Heart left ventricle (tissue), 16 donors: ENCODE measurements at regions not wholly inside any gene's neighbourhood (a gene's known extent, or its start where the extent isn't known, plus 50 kb on each side); places are given as distances from the start of the nearest gene placed in this dataset.
A peak's percentile ranks its signal among the peaks of the same experiment; 100 is the strongest.
"Not testable (repeated sequence)": the region's sequence is repeated elsewhere in the genome, so short reads cannot be mapped to it uniquely, and the experiment has no call there.

ENCODE experiments used
- ATAC-seq, 4 donors: fragments of 200-7000 bp; cut with Tn5 transposase; one replicate each; pipeline ENCODE4 v1.9.1; 2020 to 2022; ENCODE audit warnings: moderate library complexity in 4 of 4, mild to moderate bottlenecking in 3 of 4, moderate number of reproducible peaks in 1 of 4
- DNase-seq, 5 donors: peaks; one replicate each; pipeline ENCODE4 v3.0.0-alpha.2; 2020
- H3K27ac ChIP-seq, 12 donors: fragments of 200-600 bp; sonication (generic) in 4 of 12; one replicate each; pipeline versions ENCODE4 v1.5.0 to v1.8.0; 2016 to 2022; ENCODE audit warnings: mild to moderate bottlenecking in 2 of 12
- H3K27me3 ChIP-seq, 9 donors: fragments of 200-600 bp; sonication (generic) in 2 of 9; one replicate each; pipeline versions ENCODE4 v1.5.1 to v1.8.0; 2016 to 2022; ENCODE audit warnings: mild to moderate bottlenecking in 3 of 9
- H3K36me3 ChIP-seq, 9 donors: fragments of 200-600 bp; sonication (generic) in 2 of 9; one replicate each; pipeline versions ENCODE4 v1.5.0 to v1.8.0; 2018 to 2022; ENCODE audit warnings: mild to moderate bottlenecking in 2 of 9
- H3K4me1 ChIP-seq, 12 donors: fragments of 200-600 bp; sonication (generic) in 4 of 12; one replicate each; pipeline versions ENCODE4 v1.5.0 to v1.8.0; 2016 to 2022; ENCODE audit warnings: mild to moderate bottlenecking in 3 of 12
- H3K4me3 ChIP-seq, 12 donors: fragments of 200-600 bp; sonication (generic) in 4 of 12; one replicate each; pipeline versions ENCODE4 v1.5.0 to v1.8.0; 2017 to 2022; ENCODE audit warnings: mild to moderate bottlenecking in 9 of 12, moderate library complexity in 4 of 12
- H3K9me3 ChIP-seq, 12 donors: fragments of 200-600 bp; sonication (generic) in 4 of 12; one replicate each; pipeline versions ENCODE4 v1.5.0 to v1.8.0; 2016 to 2022; ENCODE audit warnings: mild to moderate bottlenecking in 1 of 12
- POLR2A ChIP-seq, 2 donors: fragments of 450-650 bp; IDR thresholded peaks; one replicate each; pipeline ENCODE4 v1.6.1; 2017; ENCODE audit warnings: antibody characterized with exemption in 2 of 2, mild to moderate bottlenecking in 2 of 2, moderate library complexity in 2 of 2
- WGBS, 4 donors: extraction: QIAGEN DNeasy Blood & Tissue Kit in 2 of 4; methylation state at CpG; one replicate each; pipeline versions ENCODE4 v1.1.5 to v1.1.7; 2013 to 2018; 5-methylcytosine and 5-hydroxymethylcytosine counted together
- intact Hi-C, 10 donors: fragments of 100-400 bp; cut with DNase I; formaldehyde crosslinking; loops; one replicate each; pipeline versions ENCODE4 v1.11.1 to v1.14.2; 2022
- TF ChIP-seq, protein P1 (sequence below), 12 donors: fragments of 200-600 bp; sonication (generic) in 4 of 12; IDR thresholded peaks; one replicate each; pipeline versions ENCODE4 v1.5.0 to v1.8.0; 2018 to 2022; ENCODE audit warnings: antibody characterized with exemption in 12 of 12, mild to moderate bottlenecking in 5 of 12
- donor health status: ischemic (EF 13 %, LVEDD 7.1; RV severe dilation, severe dysfunction).
- donor health status: healthy with polysubstance abuse.
- donor health status: DM: no; HTN: yes; CAD: no.
- donor health status: DM: no; HTN: no; CAD: no.
- donor health status: ischemic (EF 25% LVEDD 6.9; RV normal size, moderate dysfunction).
- donor health status: ischemic (EF 25% LVEDD 5.7; RV mildly dilated, moderate dysfunction).
- donor health status: healthy.
- donor health status: DM: yes; HTN: yes; CAD: no.
- donor health status: ischemic (EF 35%, LVEDD 5.7; RV mildly dilated, moderate dysfunction).
- donor health status: nonischemic (EF 11% LVEDD 7.7; RV severe dilation, severe dysfunction).
- donor health status: DM: yes; HTN: yes; CAD: no.
- donor health status: PGD.
- donor health status: ischemic (EF 29% LVEDD 5.4; RV normal size, mild dysfunction).
- donor health status: nonischemic (EF 23%, LVEDD 6.1; RV moderate dilation, normal function).

GRCh38 chr9:110093871-110094270 lies 114.1 kb downstream of the C9orf152 start:
- TF ChIP-seq POLR2A (IDR thresholded peaks at IDR 0.05) = no peak
- TF ChIP-seq, protein P1, sequence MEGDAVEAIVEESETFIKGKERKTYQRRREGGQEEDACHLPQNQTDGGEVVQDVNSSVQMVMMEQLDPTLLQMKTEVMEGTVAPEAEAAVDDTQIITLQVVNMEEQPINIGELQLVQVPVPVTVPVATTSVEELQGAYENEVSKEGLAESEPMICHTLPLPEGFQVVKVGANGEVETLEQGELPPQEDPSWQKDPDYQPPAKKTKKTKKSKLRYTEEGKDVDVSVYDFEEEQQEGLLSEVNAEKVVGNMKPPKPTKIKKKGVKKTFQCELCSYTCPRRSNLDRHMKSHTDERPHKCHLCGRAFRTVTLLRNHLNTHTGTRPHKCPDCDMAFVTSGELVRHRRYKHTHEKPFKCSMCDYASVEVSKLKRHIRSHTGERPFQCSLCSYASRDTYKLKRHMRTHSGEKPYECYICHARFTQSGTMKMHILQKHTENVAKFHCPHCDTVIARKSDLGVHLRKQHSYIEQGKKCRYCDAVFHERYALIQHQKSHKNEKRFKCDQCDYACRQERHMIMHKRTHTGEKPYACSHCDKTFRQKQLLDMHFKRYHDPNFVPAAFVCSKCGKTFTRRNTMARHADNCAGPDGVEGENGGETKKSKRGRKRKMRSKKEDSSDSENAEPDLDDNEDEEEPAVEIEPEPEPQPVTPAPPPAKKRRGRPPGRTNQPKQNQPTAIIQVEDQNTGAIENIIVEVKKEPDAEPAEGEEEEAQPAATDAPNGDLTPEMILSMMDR (IDR thresholded peaks at IDR 0.05) = no peak
- H3K36me3 ChIP-seq = no peaks in the 10 kb centered on the region
- peaks cover 4 to 74% (median 56%) of the 10 kb centered on the region in 12 donors for H3K4me1 ChIP-seq
- no peaks in the 10 kb centered on the region for H3K27me3 ChIP-seq
- H3K4me3 ChIP-seq = no peak overlapping the region
- intact Hi-C loops = no loop called here
- peak overlapping the region in 1 of 12 donors; percentile 58 for H3K27ac ChIP-seq
- ATAC-seq (no peak), DNase-seq (no peak)
- H3K9me3 ChIP-seq = no peaks in the 10 kb centered on the region
- WGBS, 4 donors = 86 to 94% (median 87%) methylated on average over 4 of the region's 4 CpGs

GRCh38 chr9:110095161-110095595 lies 112.8 kb downstream of the C9orf152 start:
- 59 to 83% (median 68%) methylated on average over 2 of the region's 2 CpGs for WGBS, 4 donors
- intact Hi-C loops = no loop called here
- Histone ChIP-seq H3K4me3 (no peak overlapping the region), H3K9me3 (no peaks in the 10 kb centered on the region), H3K27ac (peak overlapping the region in 7 of 12 donors; percentile 3 to 58 (median 20)), H3K4me1 (peaks cover 4 to 74% (median 57%) of the 10 kb centered on the region in 12 donors), H3K36me3 (no peaks in the 10 kb centered on the region), H3K27me3 (no peaks in the 10 kb centered on the region)
- ATAC-seq = no peak
- no peak for TF ChIP-seq POLR2A (IDR thresholded peaks at IDR 0.05)
- DNase-seq = no peak

DNA sequence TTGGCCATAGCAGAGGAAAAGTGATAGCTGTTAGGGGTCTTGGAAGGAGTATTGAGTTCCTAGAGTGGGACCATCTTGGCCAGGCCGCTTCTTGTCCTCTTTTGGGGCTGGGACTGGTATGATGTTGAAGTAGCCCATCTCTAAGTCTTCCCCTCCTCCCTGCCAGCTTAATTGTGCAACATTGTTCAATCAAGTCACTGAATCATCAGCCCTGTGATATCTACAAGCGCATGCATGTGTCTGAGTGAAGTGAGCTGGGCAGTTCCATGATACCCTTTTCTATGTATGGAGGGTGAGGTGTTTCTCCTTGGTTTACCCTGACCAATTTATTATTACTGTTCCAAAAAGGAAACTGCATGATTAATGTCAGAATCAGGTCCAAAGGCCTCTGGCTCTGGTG lies 112.2 kb downstream of the C9orf152 start:
- Histone ChIP-seq H3K9me3 (no peaks in the 10 kb centered on the region), H3K4me1 (peaks cover 4 to 74% (median 59%) of the 10 kb centered on the region in 12 donors), H3K27me3 (no peaks in the 10 kb centered on the region), H3K4me3 (no peak overlapping the region), H3K36me3 (no peaks in the 10 kb centered on the region), H3K27ac (peak overlapping the region in 4 of 12 donors; percentile 3 to 58 (median 26))
- TF ChIP-seq, protein P1 (IDR thresholded peaks at IDR 0.05) = no peak
- no peak for TF ChIP-seq POLR2A (IDR thresholded peaks at IDR 0.05)
- peak in 3 of 4 donors; percentile 17 to 59 (median 50) for ATAC-seq
- WGBS, 4 donors = 84 to 94% (median 88%) methylated on average over 2 of the region's 2 CpGs
- intact Hi-C loops = no loop called here
- no peak for DNase-seq

- peaks cover 4 to 80% (median 67%) of the 10 kb centered on the region in 12 donors for H3K4me1 ChIP-seq
- H3K9me3 ChIP-seq = not testable (repeated sequence)
These were observed 111.3 kb downstream of the C9orf152 start for GRCh38 chr9:110096674-110097073.

GRCh38 chr9:110099236-110100095 lies 108.5 kb downstream of the C9orf152 start:
- H3K36me3 ChIP-seq = peaks cover 0 to 4% (median 0%) of the 10 kb centered on the region in 9 donors
- 57 to 62% (median 58%) methylated on average over 5 of the region's 5 CpGs for WGBS, 4 donors
- DNase-seq = no peak
- TF ChIP-seq, protein P1 (IDR thresholded peaks at IDR 0.05) = no peak
- TF ChIP-seq POLR2A (IDR thresholded peaks at IDR 0.05) = no peak
- peak in 3 of 4 donors; percentile 14 to 65 (median 41) for ATAC-seq
- H3K27me3 ChIP-seq = no peaks in the 10 kb centered on the region
- peak overlapping the region in 3 of 12 donors; percentile 1 to 48 (median 2) for H3K27ac ChIP-seq
- H3K9me3 ChIP-seq = no peaks in the 10 kb centered on the region
- H3K4me1 ChIP-seq = peaks cover 4 to 84% (median 73%) of the 10 kb centered on the region in 12 donors
- intact Hi-C loops = no loop called here
- no peak overlapping the region for H3K4me3 ChIP-seq

More at GRCh38 chr9:110096674-110097073, 111.3 kb downstream of the C9orf152 start:
- H3K27ac ChIP-seq, intact Hi-C loops, H3K4me3 ChIP-seq, H3K27me3 ChIP-seq, ATAC-seq, DNase-seq, H3K36me3 ChIP-seq: not testable (repeated sequence)
- WGBS, 4 donors = 61 to 71% (median 66%) methylated on average over 3 of the region's 3 CpGs
